K562 (cell line): ENCODE measurements at regions not wholly inside any gene's neighbourhood (a gene's known extent, or its start where the extent isn't known, plus 50 kb on each side); places are given as distances from the start of the nearest gene placed in this dataset.

Experiments used
- BACH1 ChIP-seq: fragments of 200-800 bp; sonication (Bioruptor generic); IDR thresholded peaks from 2 replicates; pipeline ENCODE4 v1.6.1; 2016; ENCODE audit warnings: missing genetic modification characterization, missing compliant biosample characterization
- CHD7 ChIP-seq: fragments of 200-600 bp; sonication (generic); IDR thresholded peaks from one replicate; pipeline ENCODE4 v1.6.1; 2012; ENCODE audit warnings: mild to moderate bottlenecking, low read depth, low read length, inconsistent platforms
- DNMT1 ChIP-seq: fragments of 450-650 bp; IDR thresholded peaks from 2 replicates; pipeline ENCODE4 v1.6.1; 2016; ENCODE audit warnings: antibody characterized with exemption, mild to moderate bottlenecking
- GABPA ChIP-seq: fragments of 200-800 bp; sonication (Bioruptor generic); conservative IDR thresholded peaks from 2 replicates; pipeline ENCODE4 v1.6.1; 2016; ENCODE audit warnings: low read depth, missing genetic modification characterization, missing compliant biosample characterization
- HLTF ChIP-seq: fragments of 450-650 bp; IDR thresholded peaks from 2 replicates; pipeline ENCODE4 v1.6.1; 2016
- HOXB6 ChIP-seq: fragments of 250-450 bp; sonication (Bioruptor Pico); IDR thresholded peaks from 2 replicates; pipeline ENCODE4 v1.5.1; 2022; ENCODE audit warnings: mild to moderate bottlenecking, borderline replicate concordance
- PBX2 ChIP-seq, 2 experiments: IDR thresholded peaks in 1 of 2; conservative IDR thresholded peaks in 1 of 2; 2 replicates each; pipeline ENCODE4 v1.6.1; 2016; ENCODE audit warnings: low read depth in 2 of 2, mild to moderate bottlenecking in 1 of 2, missing compliant biosample characterization in 1 of 2, missing genetic modification characterization in 1 of 2, moderate library complexity in 1 of 2
- PHB ChIP-seq: fragments of 250-450 bp; sonication (Bioruptor Pico); IDR thresholded peaks from 2 replicates; pipeline ENCODE4 v1.5.0; 2021
- PYGO2 ChIP-seq: fragments of 450-650 bp; IDR thresholded peaks from 2 replicates; pipeline ENCODE4 v1.6.1; 2016; ENCODE audit warnings: mild to moderate bottlenecking, missing genetic modification characterization, moderate library complexity, missing compliant biosample characterization
- SMARCE1 ChIP-seq: fragments of 450-650 bp; IDR thresholded peaks from 2 replicates; pipeline ENCODE4 v1.7.1; 2016; ENCODE audit warnings: mild to moderate bottlenecking
- TAF7 ChIP-seq: fragments of 450-650 bp; IDR thresholded peaks from 2 replicates; pipeline ENCODE4 v1.6.1; 2016; ENCODE audit warnings: missing genetic modification characterization, missing compliant biosample characterization
- TSHZ1 ChIP-seq: fragments of 250-450 bp; sonication (Bioruptor Pico); IDR thresholded peaks from 2 replicates; pipeline ENCODE4 v1.4.0; 2020; ENCODE audit warnings: mild to moderate bottlenecking, moderate library complexity

- TF ChIP-seq CHD7 (no peak), PYGO2 (0 out of 2 replicates have a peak, but pooled peaks have one; percentile 26), BACH1 (peak; percentile 96), PBX2 (CRISPR knock-in tag; IDR thresholded peaks at IDR 0.05; ENCODE audit: low read depth) (no peak), PBX2 (tag; conservative IDR thresholded peaks at IDR 0.05; ENCODE audit: low read depth) (peak; percentile 40; the same call in 1 of the 2 replicates), HLTF (no peak), TAF7 (tag) (no peak), PHB (no peak), HOXB6 (CRISPR knock-in tag) (no peak), SMARCE1 (no peak), TSHZ1 (CRISPR knock-in tag) (no peak), GABPA (tag) (no peak), DNMT1 (no peak)
Observed at GRCh38 chr18:1011349-1011748, 106.7 kb downstream of the ADCYAP1 start (continued).
